Activated CD4-positive, alpha-beta memory T cell treated with anti-CD3 and anti-CD28 coated beads for 36 hours (primary cell): ENCODE measurements at regions not wholly inside any gene's neighbourhood (a gene's known extent, or its start where the extent isn't known, plus 50 kb on each side); places are given as distances from the start of the nearest gene placed in this dataset.

Source experiments
- CTCF ChIA-PET: fragments of 350-600 bp; sonication (Branson Sonifier 250); formaldehyde crosslinking; loops from one replicate; lab custom pipeline; 2021; ENCODE audit warnings: antibody characterized with exemption, inconsistent platforms; lab: Charles Lee
- POLR2A ChIA-PET: fragments of 350-600 bp; sonication (Branson Sonifier 250); formaldehyde crosslinking; loops from one replicate; lab custom pipeline; 2021; ENCODE audit warnings: antibody characterized with exemption; lab: Charles Lee
- DNase-seq: peaks from one replicate; pipeline ENCODE4 v3.0.0-alpha.2; 2020
- H3K27ac Mint-ChIP-seq: one replicate; pipeline ENCODE4 v1.8.0; 2021; ENCODE audit warnings: mixed read lengths
- H3K27me3 Mint-ChIP-seq: one replicate; pipeline ENCODE4 v1.8.0; 2021; ENCODE audit warnings: mixed read lengths
- H3K36me3 Mint-ChIP-seq: one replicate; pipeline ENCODE4 v1.8.0; 2021; ENCODE audit warnings: mixed read lengths
- H3K4me1 Mint-ChIP-seq: one replicate; pipeline ENCODE4 v1.8.0; 2021; ENCODE audit warnings: low read depth, mixed read lengths
- H3K4me3 Mint-ChIP-seq: one replicate; pipeline ENCODE4 v1.8.0; 2021; ENCODE audit warnings: mild to moderate bottlenecking, mixed read lengths
- H3K9me3 Mint-ChIP-seq: one replicate; pipeline ENCODE4 v1.8.0; 2021; ENCODE audit warnings: mixed read lengths
- intact Hi-C: fragments of 100-400 bp; cut with micrococcal nuclease; formaldehyde crosslinking; loops from one replicate; pipeline ENCODE4 v1.15.1; 2023

DNA sequence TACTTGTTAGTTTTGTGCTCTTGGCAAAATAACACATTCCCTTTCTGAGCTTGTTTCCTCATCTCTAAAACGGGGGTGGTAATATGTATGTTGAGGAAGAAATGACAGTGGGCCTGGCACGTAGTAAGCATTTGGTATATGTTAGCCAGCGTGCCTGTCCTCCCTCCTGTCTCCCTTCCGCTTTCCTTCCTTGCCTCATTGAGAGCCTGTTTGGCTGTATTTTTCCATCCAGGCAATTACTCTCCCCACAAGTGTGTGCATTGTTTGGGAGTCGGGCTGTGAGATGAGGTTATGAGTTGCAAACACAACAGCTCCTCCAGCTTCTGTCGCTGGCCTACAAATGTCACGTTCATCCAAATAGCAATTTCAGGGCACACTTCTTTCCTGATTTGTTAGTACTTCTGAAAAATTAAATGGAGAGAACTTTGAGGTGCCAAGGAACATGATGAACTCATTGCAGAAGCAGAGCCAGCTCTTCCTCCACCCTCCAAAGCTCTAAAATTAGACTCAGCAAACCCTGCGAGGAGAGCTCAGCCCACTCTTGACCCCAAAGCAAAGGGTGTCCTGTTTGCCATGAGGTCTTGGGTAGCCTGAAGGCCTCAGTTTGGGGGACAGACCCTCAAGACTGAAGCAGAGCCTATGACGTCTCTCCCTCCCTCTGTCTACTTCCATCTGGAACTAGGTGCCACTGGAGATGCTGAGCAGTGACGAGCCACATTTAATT, 50.7 kb upstream of the TOX2 start:
- POLR2A ChIA-PET, result no interaction called here
- intact Hi-C loops, result no loop called here

DNA sequence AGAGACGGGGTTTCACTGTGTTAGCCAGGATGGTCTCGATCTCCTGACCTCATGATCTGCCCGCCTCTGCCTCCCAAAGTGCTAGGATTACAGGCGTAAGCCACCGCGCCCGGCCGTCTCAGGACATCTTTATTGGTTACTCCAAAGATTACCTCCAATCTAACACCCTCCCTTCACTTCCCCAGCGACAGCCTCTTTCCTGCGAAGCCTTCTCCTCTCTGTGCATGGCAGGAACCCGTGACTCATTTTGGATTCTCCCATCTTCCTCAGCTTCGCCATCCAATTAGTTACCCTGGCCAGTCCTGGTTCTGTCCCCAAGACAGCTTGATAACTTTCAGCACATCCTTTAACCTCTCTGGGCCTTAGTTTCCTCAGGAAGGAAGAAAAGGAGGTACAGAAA, 51.3 kb upstream of the TOX2 start:
- Mint-ChIP-seq H3K4me3 (no peak overlapping the region), H3K27me3 (no peaks in the 10 kb centered on the region), H3K36me3 (no peaks in the 10 kb centered on the region), H3K27ac (no peak overlapping the region), H3K9me3 (no peaks in the 10 kb centered on the region), H3K4me1 (no peaks in the 10 kb centered on the region)
- DNase-seq, result no peak
- CTCF ChIA-PET, result no interaction called here
- POLR2A ChIA-PET, result no interaction called here
- intact Hi-C loops, result no loop called here

More for the DNA sequence above, 50.7 kb upstream of the TOX2 start:
- Mint-ChIP-seq H3K9me3 (no peaks in the 10 kb centered on the region), H3K4me3 (no peak overlapping the region), H3K27ac (no peak overlapping the region), H3K4me1 (no peaks in the 10 kb centered on the region), H3K36me3 (no peaks in the 10 kb centered on the region), H3K27me3 (no peaks in the 10 kb centered on the region)
- no peak for DNase-seq
- CTCF ChIA-PET, result no interaction called here

DNA sequence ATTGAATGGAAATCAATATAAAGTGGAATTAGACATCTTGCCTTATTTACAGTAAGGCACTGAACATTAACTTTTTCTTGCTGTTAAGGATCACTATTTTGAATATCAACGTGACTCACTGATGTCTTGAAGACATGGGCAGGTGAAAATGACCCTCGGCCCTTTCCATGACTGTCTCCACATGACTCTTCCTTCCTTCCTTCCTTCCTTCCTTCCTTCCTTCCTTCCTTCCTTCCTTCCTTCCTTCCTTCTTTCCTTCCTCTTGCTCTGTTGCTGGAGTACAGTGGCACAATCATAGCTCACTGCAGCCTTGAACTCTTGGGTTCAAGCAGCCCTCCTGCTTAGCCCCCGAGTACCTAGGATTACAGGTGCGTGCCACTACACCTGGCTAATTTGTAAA, 52.2 kb upstream of the TOX2 start:
- H3K4me1 Mint-ChIP-seq, result no peaks in the 10 kb centered on the region
- no peak overlapping the region for H3K27ac Mint-ChIP-seq
- H3K36me3 Mint-ChIP-seq, result no peaks in the 10 kb centered on the region
- POLR2A ChIA-PET, result no interaction called here
- no peak overlapping the region for H3K4me3 Mint-ChIP-seq
- no peaks in the 10 kb centered on the region for H3K27me3 Mint-ChIP-seq
- intact Hi-C loops, result no loop called here
- H3K9me3 Mint-ChIP-seq, result no peaks in the 10 kb centered on the region
- DNase-seq, result no peak
- CTCF ChIA-PET, result no interaction called here

DNA sequence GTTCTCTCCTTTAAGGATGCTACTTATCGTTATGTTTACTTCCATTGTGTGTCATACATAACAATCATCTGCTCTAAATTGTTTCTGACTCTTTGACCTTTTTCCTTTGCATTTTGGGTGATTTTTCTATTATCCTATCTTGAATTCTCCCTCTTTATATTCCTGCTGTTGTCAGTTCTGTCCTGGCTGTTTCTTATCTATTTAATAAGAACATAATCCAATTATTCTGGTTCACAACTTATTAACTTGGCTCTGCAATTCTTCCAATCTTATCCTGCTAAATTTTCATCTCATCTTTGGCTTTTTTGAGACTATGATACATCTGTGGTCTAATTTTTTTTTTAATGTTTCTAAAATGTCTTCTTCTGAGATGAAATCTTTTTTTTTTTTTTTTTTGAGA, 54.7 kb upstream of the TOX2 start:
- Mint-ChIP-seq H3K4me3 (no peak overlapping the region), H3K36me3 (no peaks in the 10 kb centered on the region), H3K27me3 (no peaks in the 10 kb centered on the region), H3K9me3 (no peaks in the 10 kb centered on the region), H3K27ac (no peak overlapping the region), H3K4me1 (no peaks in the 10 kb centered on the region)
- intact Hi-C loops, result no loop called here
- ChIA-PET CTCF (no interaction called here), POLR2A (no interaction called here)
- no peak for DNase-seq

DNA sequence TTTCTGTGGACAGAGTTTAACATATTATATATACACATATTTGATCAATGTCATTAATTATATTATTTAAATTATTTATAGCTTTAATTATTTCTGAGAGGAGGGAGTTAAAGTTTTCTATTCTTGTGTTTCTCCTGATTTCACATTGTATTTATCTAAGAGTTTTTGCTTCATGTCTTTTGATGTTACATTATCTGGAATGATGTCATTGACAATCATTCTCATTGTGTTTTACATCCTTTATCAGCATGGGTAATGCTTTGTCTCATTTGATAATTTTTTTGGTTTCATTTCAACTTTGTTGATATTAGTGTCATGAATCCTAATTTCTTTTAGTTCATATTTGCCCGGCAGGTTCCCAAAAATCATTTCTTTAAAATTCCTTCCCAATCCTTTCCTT, 56.7 kb upstream of the TOX2 start:
- Mint-ChIP-seq H3K4me1 (no peaks in the 10 kb centered on the region), H3K36me3 (no peaks in the 10 kb centered on the region), H3K27ac (no peak overlapping the region), H3K9me3 (no peaks in the 10 kb centered on the region), H3K4me3 (no peak overlapping the region), H3K27me3 (no peaks in the 10 kb centered on the region)
- ChIA-PET CTCF (no interaction called here), POLR2A (no interaction called here)
- no peak for DNase-seq
- intact Hi-C loops, result no loop called here

DNA sequence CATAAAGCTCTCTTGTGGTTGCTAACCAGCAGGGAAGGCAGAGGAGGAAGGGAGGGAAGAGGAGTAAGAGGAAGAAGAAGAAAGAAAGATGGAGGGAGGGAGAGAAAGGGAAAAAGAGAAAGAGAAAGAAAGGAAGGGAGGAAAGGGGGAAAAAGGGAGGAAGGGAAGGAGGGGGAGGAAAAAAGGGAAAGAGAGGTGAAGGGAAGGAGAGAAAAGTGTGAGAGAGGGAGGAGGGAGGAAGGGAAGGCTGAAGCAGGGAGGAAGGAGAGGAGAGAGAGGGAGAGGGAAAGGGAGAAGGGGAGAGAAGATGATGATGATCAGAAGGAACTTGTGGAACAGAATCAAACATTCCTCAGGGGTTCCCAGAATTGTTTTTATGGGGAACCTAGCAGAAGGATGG, 57.5 kb upstream of the TOX2 start:
- intact Hi-C loops, result no loop called here
- Mint-ChIP-seq H3K4me3 (no peak overlapping the region), H3K27ac (no peak overlapping the region), H3K27me3 (no peaks in the 10 kb centered on the region), H3K36me3 (no peaks in the 10 kb centered on the region), H3K4me1 (no peaks in the 10 kb centered on the region), H3K9me3 (no peaks in the 10 kb centered on the region)
- no peak for DNase-seq
- ChIA-PET POLR2A (no interaction called here), CTCF (no interaction called here)

DNA sequence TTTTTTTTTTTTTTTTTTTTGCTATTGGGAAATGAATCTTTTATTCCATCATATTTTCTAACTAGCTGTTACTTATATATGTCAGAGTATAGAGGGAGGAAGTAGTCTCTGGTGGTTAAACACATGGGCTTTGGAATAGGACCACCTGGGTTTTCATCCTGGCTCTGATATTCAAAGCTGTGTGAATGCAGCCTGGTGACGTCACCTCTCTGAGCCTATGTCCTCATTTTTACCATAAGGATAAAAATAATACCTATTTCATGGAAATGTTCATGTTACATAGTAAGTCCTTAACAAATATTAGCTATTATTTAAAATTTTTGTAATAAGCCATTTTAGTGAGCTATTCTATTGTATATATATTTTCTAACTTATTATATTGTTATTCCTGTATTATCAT, 58.8 kb upstream of the TOX2 start:
- Mint-ChIP-seq H3K27me3 (no peaks in the 10 kb centered on the region), H3K9me3 (no peaks in the 10 kb centered on the region), H3K36me3 (no peaks in the 10 kb centered on the region), H3K27ac (no peak overlapping the region), H3K4me3 (no peak overlapping the region), H3K4me1 (no peaks in the 10 kb centered on the region)
- DNase-seq, result no peak
- POLR2A ChIA-PET, result no interaction called here
- intact Hi-C loops, result no loop called here
- CTCF ChIA-PET, result no interaction called here

DNA sequence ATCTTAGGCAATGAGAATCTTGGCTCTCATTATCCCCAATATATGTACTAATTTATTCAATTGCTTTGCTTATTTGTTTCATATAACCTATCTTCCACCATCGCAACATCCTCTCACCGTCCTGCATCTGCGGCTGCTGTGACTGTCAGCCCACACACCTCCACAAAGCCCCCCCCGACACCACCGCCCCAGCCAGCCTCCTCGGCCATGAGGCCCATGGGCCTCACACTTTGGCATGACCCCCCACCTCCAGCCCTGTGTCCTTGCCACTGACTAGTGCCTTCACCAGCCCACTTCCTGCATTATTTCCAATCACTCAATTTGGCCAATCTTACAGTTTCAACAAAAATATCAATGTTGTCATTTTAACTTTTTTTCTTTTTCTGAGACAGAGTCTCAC, 60.7 kb upstream of the TOX2 start:
- ChIA-PET POLR2A (no interaction called here), CTCF (no interaction called here)
- intact Hi-C loops, result no loop called here
- Mint-ChIP-seq H3K4me1 (no peaks in the 10 kb centered on the region), H3K27me3 (no peaks in the 10 kb centered on the region), H3K9me3 (no peaks in the 10 kb centered on the region), H3K36me3 (no peaks in the 10 kb centered on the region), H3K4me3 (no peak overlapping the region), H3K27ac (no peak overlapping the region)
- DNase-seq, result no peak

DNA sequence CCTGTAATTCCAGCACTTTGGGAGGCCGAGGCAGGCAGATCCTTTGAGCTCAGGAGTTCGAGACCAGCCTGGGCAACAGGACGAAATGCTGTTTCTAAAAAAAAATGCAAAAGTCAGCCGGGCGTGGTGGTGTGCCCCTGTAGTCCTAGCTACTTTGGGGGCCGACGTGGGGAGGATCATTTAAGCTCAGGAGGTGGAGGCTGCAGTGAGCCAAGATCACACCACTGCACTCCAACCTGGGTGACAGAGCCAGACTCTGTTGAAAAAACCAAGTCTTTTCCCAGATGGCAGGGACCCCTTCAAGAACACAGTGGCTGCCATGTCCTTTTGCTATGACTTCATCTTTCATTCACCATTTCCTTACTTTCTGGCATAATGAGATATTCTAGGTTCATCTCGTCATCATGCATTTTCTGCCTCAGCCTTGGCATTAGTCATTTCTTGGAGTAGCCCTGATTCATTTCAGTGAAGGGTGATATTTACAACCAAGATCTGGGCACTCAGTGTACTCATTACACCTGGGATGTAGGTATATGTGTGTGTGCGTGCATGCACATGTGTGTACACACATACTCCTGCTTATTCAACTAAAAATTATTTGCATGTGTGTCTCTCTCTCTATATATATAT, 61.4 kb upstream of the TOX2 start:
- intact Hi-C loops, result no loop called here
- H3K9me3 Mint-ChIP-seq, result no peaks in the 10 kb centered on the region
- H3K27me3 Mint-ChIP-seq, result no peaks in the 10 kb centered on the region
- ChIA-PET CTCF (interaction anchor here (0.6 kb wide), 1 partner anchor 273 kb away, joined by 3 read pairs; no protein-coding TSS in a partner anchor), POLR2A (no interaction called here)
- H3K4me1 Mint-ChIP-seq, result no peaks in the 10 kb centered on the region
- DNase-seq, result no peak
- no peaks in the 10 kb centered on the region for H3K36me3 Mint-ChIP-seq
- H3K4me3 Mint-ChIP-seq, result no peak overlapping the region
- H3K27ac Mint-ChIP-seq, result no peak overlapping the region

DNA sequence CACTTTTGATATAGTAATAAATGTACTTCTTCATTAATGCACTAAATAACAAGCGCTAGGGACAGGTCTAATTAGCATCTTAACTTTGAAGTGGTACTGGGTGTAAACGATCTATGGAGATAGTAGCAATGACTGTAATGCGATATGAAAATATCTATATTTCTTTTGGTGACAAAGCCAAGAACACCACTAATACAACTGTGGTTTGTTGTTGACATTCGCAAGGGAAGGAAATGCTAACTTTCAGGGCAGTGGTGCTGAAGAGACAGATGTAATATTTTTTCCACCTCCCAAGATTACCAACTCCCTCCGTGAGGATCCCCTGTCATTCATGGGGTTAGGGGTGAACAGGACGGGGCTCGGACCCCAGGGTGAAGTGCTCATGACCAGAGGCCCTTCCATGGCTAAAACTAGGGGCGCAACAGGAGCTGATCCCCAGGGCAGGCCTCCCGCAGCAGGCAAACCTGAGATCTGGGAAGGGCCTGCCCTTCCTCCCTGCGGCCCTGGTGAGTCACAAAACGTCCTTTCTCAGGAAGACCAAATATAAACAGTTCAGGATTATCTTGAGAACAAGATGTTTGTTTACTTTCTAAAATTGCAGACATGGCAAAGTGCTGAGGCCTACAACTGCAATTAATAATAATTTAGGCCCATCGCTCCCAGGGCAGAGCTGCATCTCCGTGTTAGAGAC, 65.0 kb upstream of the TOX2 start:
- DNase-seq, result no peak
- peaks cover 17% of the 10 kb centered on the region for H3K4me1 Mint-ChIP-seq
- no peaks in the 10 kb centered on the region for H3K9me3 Mint-ChIP-seq
- POLR2A ChIA-PET, result no interaction called here
- H3K4me3 Mint-ChIP-seq, result no peak overlapping the region
- intact Hi-C loops, result loop anchor here (5.0 kb wide), 1 partner anchor 63 kb away; the partner anchor contains the start of gene TOX2
- CTCF ChIA-PET, result interaction anchor here (1.2 kb wide), 1 partner anchor 9 kb away, joined by 3 read pairs; no protein-coding TSS in a partner anchor
- no peaks in the 10 kb centered on the region for H3K36me3 Mint-ChIP-seq
- H3K27me3 Mint-ChIP-seq, result no peaks in the 10 kb centered on the region
- H3K27ac Mint-ChIP-seq, result no peak overlapping the region

DNA sequence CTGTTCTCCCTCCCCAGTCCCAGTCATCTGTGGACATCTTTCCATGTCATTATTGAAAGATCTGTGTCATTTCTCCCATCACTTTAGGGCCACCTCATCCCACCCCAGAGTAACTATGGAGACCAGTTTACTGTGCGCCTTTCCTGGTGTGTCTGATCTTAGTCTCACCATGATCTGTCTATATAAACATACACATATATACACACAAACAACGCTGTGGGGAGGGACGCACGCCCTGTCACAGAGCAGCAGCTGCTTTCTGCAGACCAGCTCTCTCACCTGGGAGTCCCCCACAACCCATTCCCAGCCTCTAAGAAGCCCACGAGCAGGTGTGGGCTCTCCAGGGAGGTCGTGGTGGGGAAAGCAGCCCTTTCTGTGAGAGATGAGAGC, 68.1 kb upstream of the TOX2 start:
- H3K36me3 Mint-ChIP-seq, result no peaks in the 10 kb centered on the region
- H3K4me3 Mint-ChIP-seq, result no peak overlapping the region
- H3K9me3 Mint-ChIP-seq, result no peaks in the 10 kb centered on the region
- H3K27me3 Mint-ChIP-seq, result peaks cover 5% of the 10 kb centered on the region
- H3K27ac Mint-ChIP-seq, result no peak overlapping the region
- peak; percentile 27 for DNase-seq
- H3K4me1 Mint-ChIP-seq, result peaks cover 17% of the 10 kb centered on the region
- POLR2A ChIA-PET, result interaction anchor here (1.2 kb wide), 1 partner anchor 95 kb away, joined by 5 read pairs; no protein-coding TSS in a partner anchor
- CTCF ChIA-PET, result interaction anchor here (8.9 kb wide), 1 partner anchor 96 kb away, joined by 65 read pairs; no protein-coding TSS in a partner anchor
- intact Hi-C loops, result loop anchor here (1.0 to 5.0 kb wide), 2 partner anchors 66 to 95 kb away; partner anchors contain the start of gene TOX2
